ENCODE measurements at regions not wholly inside any gene's neighbourhood (a gene's known extent, or its start where the extent isn't known, plus 50 kb on each side); places are given as distances from the start of the nearest gene placed in this dataset.
"Not testable (repeated sequence)": the region's sequence is repeated elsewhere in the genome, so short reads cannot be mapped to it uniquely, and the experiment has no call there.

- no peak for DNase-seq
Observed at GRCh38 chr6:68053805-68054373, 581.2 kb upstream of the ADGRB3 start.

GRCh38 chr6:68052234-68052633, 582.8 kb upstream of the ADGRB3 start:
- DNase-seq: no peak

GRCh38 chr6:68049562-68049961, 585.5 kb upstream of the ADGRB3 start:
- DNase-seq: no peak

GRCh38 chr6:68046756-68047155, 588.3 kb upstream of the ADGRB3 start:
- no peak for DNase-seq

GRCh38 chr6:68046302-68046701, 588.8 kb upstream of the ADGRB3 start:
- DNase-seq: no peak

GRCh38 chr6:68045193-68045592, 589.9 kb upstream of the ADGRB3 start:
- DNase-seq: no peak

GRCh38 chr6:68044264-68044663, 590.8 kb upstream of the ADGRB3 start:
- DNase-seq: no peak

- DNase-seq: no peak
Observed at GRCh38 chr6:68043122-68043398, 592.0 kb upstream of the ADGRB3 start.

- no peak for DNase-seq
Observed at GRCh38 chr6:68042339-68043121, 592.6 kb upstream of the ADGRB3 start.

GRCh38 chr6:68040780-68041179, 594.3 kb upstream of the ADGRB3 start:
- DNase-seq: no peak

GRCh38 chr6:68040312-68040778, 594.7 kb upstream of the ADGRB3 start:
- no peak for DNase-seq

- DNase-seq: no peak
Observed at GRCh38 chr6:68039641-68040311, 595.3 kb upstream of the ADGRB3 start.

- DNase-seq: no peak
Observed at GRCh38 chr6:68038815-68039408, 596.2 kb upstream of the ADGRB3 start.

GRCh38 chr6:68032217-68032616, 602.9 kb upstream of the ADGRB3 start:
- DNase-seq: no peak

- no peak for DNase-seq
Observed at GRCh38 chr6:68031054-68031453, 604.0 kb upstream of the ADGRB3 start.

GRCh38 chr6:68026483-68026882, 608.6 kb upstream of the ADGRB3 start:
- DNase-seq: no peak

GRCh38 chr6:68025764-68026163, 609.3 kb upstream of the ADGRB3 start:
- no peak for DNase-seq

GRCh38 chr6:68024570-68025269, 610.4 kb upstream of the ADGRB3 start:
- DNase-seq: no peak

- not testable (repeated sequence) for DNase-seq
Observed at GRCh38 chr6:68022968-68023367, 612.1 kb upstream of the ADGRB3 start.

GRCh38 chr6:68013780-68014515, 621.1 kb upstream of the ADGRB3 start:
- DNase-seq: no peak

GRCh38 chr6:68012822-68013221, 622.3 kb upstream of the ADGRB3 start:
- no peak for DNase-seq

- no peak for DNase-seq
Observed at GRCh38 chr6:68010936-68011335, 624.1 kb upstream of the ADGRB3 start.

- no peak for DNase-seq
Observed at GRCh38 chr6:68008445-68008844, 626.6 kb upstream of the ADGRB3 start.
